ENCODE measurements at regions not wholly inside any gene's neighbourhood (a gene's known extent, or its start where the extent isn't known, plus 50 kb on each side); places are given as distances from the start of the nearest gene placed in this dataset. TPM values are rescaled to one million over a fixed set of nuclear protein-coding genes. Genes with fewer than 3 reads are reported as not detected.

GRCh38 chr12:104814944-104815343 is 143.1 kb downstream of the SLC41A2 start:
- no peaks in the 10 kb centered on the region for H3K4me1 ChIP-seq (ENCODE audit: control insufficient read depth, extremely low read depth, insufficient read depth, low read length)
- CTCF ChIA-PET, result interaction anchor here (0.5 to 1.8 kb wide), 6 partner anchors 9 to 433 kb away, joined by 3 to 7 read pairs (median 4); no protein-coding TSS in a partner anchor
- H3K27ac ChIP-seq (ENCODE audit: insufficient read depth, low read depth, low read length), result no peak overlapping the region
- H3K4me3 ChIP-seq (replicated peaks in 1 of 3; ENCODE audit: insufficient read depth in 1 of 3, low read depth in 1 of 3, low read length in 3 of 3), result no peak overlapping the region
- no peak for DNase-seq (ENCODE audit: low read depth, low spot score)
- no peak for FAIRE-seq
- dilution Hi-C loops (cut with MboI; ENCODE audit: extremely low pct_ligation_motif_present, low sequenced_read_pairs), result no loop called here
- intact Hi-C loops (cut with micrococcal nuclease), result no loop called here
- no peak for TF ChIP-seq POLR2AphosphoS5 (IDR thresholded peaks at IDR 0.05; ENCODE audit: insufficient read depth, low read depth, low read length)
- TF ChIP-seq FOS (IDR thresholded peaks at IDR 0.05; ENCODE audit: borderline replicate concordance, insufficient read depth, low read length), result no peak
- no peak for TF ChIP-seq POLR2A (IDR thresholded peaks at IDR 0.05; ENCODE audit: low read depth, low read length)
- no peak for TF ChIP-seq MYC (IDR thresholded peaks at IDR 0.05; ENCODE audit: low read depth, low read length)
- no peak for TF ChIP-seq GATA2 (IDR thresholded peaks at IDR 0.05; ENCODE audit: insufficient read depth, insufficient read length, low read depth, low read length)
- TF ChIP-seq EZH2 (IDR thresholded peaks at IDR 0.05; ENCODE audit: borderline replicate concordance, low read depth, low read length, severe bottlenecking), result no peak
- no peak overlapping the region for H2AFZ ChIP-seq (ENCODE audit: low read depth, low read length)
- BruUV-seq (replicated peaks), result no TSS peak
- no peak overlapping the region for H3K4me2 ChIP-seq (ENCODE audit: insufficient read depth, low read length)
- no peaks in the 10 kb centered on the region for H4K20me1 ChIP-seq (replicated peaks; ENCODE audit: control insufficient read depth, extremely low read depth, insufficient read depth, low read length)
- no peaks in the 10 kb centered on the region for H3K36me3 ChIP-seq (ENCODE audit: control insufficient read depth in 2 of 2, extremely low read depth in 1 of 2, insufficient read depth in 2 of 2, low read length in 2 of 2)
- H3K9me3 ChIP-seq (replicated peaks; ENCODE audit: control insufficient read depth, insufficient read depth, low read length), result no peaks in the 10 kb centered on the region
- no peaks in the 10 kb centered on the region for H3K9me1 ChIP-seq (replicated peaks; ENCODE audit: control insufficient read depth, extremely low read depth, insufficient read depth, low read length)
- H3K9ac ChIP-seq (replicated peaks; ENCODE audit: extremely low read depth, insufficient read depth, low read length), result no peak overlapping the region
- H3K79me2 ChIP-seq (ENCODE audit: control insufficient read depth, insufficient read depth, low read length), result no peaks in the 10 kb centered on the region
- POLR2A ChIA-PET, result no interaction called here
- no peaks in the 10 kb centered on the region for H3K27me3 ChIP-seq (ENCODE audit: control insufficient read depth in 2 of 2, insufficient read depth in 2 of 2, low read length in 2 of 2)

Small RNA genes lying in the stretch of these regions (small RNA-seq; reads per million reads assigned to genes)
- gene RF00019 (ENCODE audit: insufficient read depth, insufficient read length, low read depth, low replicate concordance), result not detected

Data from endothelial cell of umbilical vein (primary cell).